ENCODE measurements at regions not wholly inside any gene's neighbourhood (a gene's known extent, or its start where the extent isn't known, plus 50 kb on each side); places are given as distances from the start of the nearest gene placed in this dataset.

- TF ChIP-seq CTCF (IDR thresholded peaks at IDR 0.05; ENCODE audit: insufficient read depth, low read length) = no peak
- no peak for TF ChIP-seq POLR2AphosphoS5 (IDR thresholded peaks at IDR 0.05; ENCODE audit: low read depth)
- TF ChIP-seq GABPA (IDR thresholded peaks at IDR 0.05; ENCODE audit: low read depth) = no peak
These were observed 679.0 kb upstream of the LRRC4C start for GRCh38 chr11:42138454-42138853.
